ENCODE measurements at regions not wholly inside any gene's neighbourhood (a gene's known extent, or its start where the extent isn't known, plus 50 kb on each side); places are given as distances from the start of the nearest gene placed in this dataset.
"Not testable (repeated sequence)": the region's sequence is repeated elsewhere in the genome, so short reads cannot be mapped to it uniquely, and the experiment has no call there.

DNA sequence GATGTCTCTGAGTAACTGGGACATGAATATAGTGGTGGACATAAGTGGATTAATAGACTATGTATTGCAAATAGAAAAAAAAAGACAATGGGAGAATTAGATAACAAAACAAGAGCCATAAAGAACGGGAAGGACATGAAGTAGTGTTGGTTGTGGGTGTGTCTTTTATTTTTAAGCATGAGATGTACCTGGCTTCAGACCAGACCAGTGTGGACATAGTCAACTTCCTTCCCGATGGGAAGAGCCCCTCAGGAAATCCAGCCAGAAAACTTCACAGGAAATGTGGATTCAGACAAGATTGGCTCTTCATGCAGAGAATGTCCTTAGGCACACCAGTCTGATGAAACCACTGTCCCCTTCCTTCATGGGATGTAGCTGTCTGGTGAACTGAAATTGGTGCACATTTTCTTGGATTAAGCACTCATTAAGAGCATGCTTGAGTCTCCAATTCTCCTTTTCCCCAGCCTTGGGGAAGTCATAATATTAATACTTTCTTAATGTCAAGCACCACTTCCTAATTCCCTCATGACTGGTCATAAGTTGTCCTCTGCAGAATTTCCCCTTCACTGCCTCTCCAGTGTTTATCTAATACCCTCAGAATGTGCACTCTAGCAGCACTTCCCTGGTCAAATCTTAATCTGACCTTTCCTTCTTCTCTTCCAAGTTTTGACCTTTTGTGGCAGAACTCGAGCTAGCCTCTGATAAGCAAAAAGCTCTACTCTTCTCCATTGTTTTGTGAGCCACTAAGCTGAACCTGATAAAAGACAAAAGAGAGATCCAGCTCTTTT is 350.6 kb upstream of the MAF start:
- DNase-seq (ENCODE audit: low read depth in 1 of 2, low spot score in 1 of 2) = no peak

DNA sequence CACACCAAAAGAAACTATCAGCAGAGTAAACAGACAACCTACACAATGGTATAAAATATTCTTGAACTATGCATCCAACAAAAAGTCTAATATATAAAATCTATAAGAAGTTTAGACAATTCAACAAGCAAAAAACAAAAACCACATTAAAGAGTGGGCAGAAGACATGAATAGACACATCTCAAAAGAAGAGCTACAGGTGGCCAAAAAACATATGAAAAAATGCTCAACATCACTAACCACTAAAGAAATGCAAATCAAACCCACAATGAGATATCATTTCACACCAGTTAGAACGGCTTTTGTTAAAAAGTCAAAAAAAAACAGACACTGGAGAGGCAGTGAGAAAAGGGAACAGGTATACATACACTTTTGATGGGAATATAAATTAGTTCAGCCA is 348.9 kb upstream of the MAF start:
- DNase-seq (ENCODE audit: low read depth in 1 of 2, low spot score in 1 of 2) = no peak

DNA sequence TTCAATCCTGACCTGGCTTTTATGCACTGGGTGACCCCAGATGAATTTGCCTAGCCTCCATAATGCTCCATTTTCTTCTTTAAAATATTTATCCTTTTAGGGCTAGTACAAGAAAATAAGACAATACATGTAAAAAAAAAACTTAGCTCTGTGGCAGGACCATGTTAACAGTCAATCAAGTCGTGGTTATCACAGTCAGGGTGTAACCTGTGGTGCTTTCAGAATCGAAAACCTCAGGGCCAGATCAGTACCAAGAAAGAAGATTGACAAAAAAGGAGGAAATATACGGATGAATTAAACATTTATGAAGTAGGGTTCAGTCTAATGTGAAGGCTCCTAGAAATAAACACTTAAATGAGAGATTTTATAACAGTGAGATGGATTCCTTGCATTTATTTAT is 347.2 kb upstream of the MAF start:
- DNase-seq (ENCODE audit: low read depth in 1 of 2, low spot score in 1 of 2) = no peak

DNA sequence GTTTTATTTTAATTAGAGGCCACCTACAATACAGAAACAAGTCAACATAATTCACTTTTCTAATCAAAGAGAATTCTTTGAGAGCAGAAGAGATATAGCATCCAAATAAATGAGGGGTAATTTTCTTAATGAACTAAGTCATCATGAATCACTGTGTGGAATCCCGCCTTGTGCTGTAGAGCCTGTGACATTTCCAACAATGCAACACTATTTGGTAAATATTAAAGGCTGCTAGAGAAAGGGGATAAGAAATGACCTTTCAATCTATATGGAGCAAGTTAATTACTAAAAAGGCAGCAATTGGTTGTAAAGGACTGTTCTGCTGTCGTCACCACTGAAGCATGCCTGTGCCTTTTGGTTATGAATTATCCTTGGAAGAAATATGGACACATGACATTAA is 345.7 kb upstream of the MAF start:
- DNase-seq (ENCODE audit: low read depth in 1 of 2, low spot score in 1 of 2) = no peak

DNA sequence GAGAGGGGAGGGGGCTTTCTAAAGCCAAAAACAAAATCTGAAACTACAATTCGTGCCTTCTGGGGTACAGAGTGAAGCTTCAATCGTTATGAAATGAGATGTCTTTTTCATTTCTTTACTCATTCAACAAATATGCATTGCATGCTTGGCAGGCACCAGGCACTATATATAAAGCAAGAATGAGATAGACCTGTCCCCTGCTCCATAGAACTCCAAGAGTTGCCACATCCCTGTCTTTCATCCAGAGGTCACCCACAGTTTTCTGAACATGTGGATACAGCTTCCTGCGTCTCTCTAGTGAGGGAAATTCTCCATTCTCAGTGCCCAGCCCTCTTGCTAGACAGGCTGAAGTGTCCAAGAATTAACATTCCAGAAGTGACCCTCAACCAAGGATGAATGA is 343.2 kb upstream of the MAF start:
- DNase-seq (ENCODE audit: low read depth in 1 of 2, low spot score in 1 of 2) = no peak

DNA sequence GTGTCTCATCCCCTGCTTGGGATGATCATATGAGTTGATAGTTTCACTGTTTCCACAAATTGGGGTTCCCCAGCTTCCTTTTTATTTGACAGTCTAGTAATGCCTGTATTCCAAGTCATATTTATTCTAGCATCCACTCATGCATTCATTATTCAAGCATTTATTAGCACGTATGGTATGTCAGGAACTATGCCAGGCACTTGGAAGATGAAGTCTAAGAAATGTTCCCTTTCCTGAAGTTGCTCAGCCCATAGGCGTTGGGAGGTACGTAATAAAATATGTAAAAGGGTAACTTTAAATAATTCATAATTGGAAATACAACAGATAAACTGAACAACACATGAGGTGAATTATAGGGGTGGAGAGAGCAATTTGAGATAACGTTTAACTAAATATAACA is 338.0 kb upstream of the MAF start:
- DNase-seq (ENCODE audit: low read depth in 1 of 2, low spot score in 1 of 2) = no peak

DNA sequence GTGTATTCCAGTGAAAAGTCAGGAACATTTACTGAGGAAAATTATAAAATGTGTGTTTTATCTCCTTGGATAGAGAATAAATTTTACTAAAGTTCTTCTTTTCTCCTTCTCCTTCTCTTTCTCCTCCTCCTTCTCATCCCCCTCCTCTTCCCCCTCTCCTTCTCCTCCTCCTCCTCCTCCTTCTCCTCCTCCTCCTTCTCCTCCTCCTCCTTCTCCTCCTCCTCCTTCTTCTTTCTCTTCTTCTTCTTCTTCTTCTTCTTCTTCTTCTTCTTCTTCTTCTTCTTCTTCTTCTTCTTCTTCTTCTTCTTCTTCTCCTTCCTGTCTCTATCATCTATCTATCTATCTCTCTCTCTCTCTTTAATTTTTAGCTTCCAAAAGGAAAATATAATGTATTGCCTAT is 337.1 kb upstream of the MAF start:
- DNase-seq (ENCODE audit: low read depth in 1 of 2, low spot score in 1 of 2) = not testable (repeated sequence)

DNA sequence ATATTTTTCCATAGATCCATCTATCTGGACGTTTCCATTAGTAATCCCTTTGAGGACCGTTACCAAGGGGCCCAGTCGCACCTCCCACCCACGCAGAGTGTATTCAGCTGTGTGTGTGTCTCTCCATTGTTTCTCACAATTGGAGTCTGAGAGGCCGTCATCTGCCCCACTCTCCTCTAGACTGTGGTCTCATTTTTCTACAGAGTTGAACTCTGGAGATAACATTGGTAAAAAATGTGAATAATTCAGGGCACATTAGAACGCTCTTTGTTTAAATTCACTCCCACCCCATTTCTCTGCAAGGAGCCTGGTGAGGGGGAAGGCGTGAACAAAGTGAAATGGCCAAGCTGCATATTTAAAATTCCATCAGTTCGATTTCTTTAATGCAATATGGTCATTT is 333.1 kb upstream of the MAF start:
- DNase-seq (ENCODE audit: low read depth in 1 of 2, low spot score in 1 of 2) = no peak

DNA sequence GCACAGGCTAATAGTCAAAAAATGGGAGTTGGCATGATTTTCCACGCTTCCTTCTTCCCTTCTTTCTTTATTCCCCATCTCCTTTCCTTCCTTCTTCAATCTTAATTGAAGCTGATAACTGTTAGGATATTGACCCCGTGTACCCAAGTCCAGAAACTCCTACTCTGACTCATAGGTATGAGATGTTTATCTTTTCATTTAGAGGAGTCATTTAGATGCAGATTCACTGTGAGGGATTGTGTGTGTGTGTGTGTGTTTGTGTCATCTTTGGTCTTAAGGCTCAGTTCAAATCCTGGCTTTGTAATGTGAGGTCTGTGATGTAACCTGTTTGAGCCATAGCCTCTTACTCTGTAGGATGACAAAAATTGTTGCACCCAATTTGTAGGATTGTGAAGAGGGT is 332.0 kb upstream of the MAF start:
- no peak for DNase-seq (ENCODE audit: low read depth in 1 of 2, low spot score in 1 of 2)

DNA sequence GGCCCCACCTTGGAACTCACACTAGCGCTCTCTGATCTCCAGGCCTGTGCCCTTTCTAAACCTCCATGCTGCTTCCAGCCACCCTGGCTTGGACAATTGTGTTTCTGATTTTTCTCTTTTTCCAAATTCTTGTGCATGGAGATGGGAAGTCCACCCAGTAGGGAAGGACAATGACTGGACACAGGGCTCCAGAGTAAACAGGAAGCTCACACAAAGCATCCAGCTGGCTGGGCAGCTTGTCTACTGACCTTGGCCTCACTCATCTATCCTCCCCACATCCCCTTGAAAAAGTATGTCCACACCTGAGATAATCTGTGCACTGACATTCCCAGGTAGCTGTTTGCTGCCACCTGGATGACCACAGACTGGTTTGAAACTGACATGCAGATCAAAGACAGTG is 331.2 kb upstream of the MAF start:
- no peak for DNase-seq (ENCODE audit: low read depth in 1 of 2, low spot score in 1 of 2)

DNA sequence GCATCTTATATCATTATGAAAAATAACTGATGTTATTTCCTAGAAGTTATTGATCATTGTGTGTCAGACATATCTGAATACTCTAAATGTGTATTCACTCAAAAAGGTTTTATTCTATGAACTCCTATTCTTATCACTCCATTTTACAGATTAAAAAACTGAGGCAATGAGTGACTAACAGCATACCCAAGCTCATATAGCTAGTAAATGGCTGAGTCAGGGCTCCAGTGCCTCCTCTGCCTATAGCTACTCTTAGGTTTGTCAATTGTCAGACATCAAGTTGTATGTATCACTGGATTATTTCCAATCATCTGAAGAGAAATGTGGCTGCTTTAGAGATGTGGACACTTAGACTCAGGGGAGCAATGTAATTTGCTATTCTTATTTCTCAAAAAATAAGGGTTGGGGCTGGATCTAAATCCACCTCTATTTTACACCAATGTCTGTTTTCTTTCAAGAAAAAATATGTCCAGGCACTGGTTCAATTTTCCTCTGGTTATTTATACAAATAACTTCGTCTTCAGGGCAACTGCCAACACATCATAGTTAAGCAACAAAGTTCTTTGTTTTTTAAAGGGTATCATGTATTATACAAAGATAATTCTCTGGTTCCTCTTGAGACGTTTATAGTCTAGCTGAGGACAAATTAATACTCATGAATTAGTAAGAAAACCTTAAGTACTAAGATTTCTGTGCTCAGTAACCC is 328.9 kb upstream of the MAF start:
- no peak for DNase-seq (ENCODE audit: low read depth in 1 of 2, low spot score in 1 of 2)

DNA sequence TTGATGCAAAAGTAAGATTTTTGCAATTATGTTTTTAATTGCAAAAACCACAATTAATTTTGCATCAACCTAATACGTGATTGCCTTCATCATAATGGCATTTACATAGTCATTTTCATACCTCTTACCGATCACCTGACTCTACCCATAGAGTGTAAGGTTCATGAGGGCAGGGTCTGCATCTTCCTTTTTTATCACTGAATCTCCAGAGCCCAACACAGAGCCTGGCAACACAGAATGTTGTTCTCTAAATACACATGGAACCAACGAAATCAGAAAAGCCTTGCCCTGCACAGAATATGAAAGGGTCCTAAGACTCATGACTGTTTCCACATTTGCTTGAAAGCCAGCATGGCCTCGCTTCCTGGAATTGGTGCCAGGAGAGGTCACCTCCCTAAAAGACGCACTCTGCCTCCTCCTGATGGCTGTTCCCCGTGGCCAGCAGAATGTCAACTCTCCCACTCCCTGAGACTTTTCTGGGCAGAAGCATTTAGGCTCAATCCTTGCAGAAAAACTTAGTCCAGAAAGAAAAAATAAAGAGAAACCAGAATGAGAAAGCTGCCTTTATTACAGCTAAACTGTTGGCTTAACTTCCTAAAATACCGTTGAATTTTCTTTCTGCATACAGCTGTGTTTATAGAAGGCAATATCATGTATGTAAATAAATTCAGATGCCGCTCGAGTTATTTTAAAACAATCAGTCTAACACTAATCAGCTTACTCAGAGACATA is 327.8 kb upstream of the MAF start:
- no peak for DNase-seq (ENCODE audit: low read depth in 1 of 2, low spot score in 1 of 2)

DNA sequence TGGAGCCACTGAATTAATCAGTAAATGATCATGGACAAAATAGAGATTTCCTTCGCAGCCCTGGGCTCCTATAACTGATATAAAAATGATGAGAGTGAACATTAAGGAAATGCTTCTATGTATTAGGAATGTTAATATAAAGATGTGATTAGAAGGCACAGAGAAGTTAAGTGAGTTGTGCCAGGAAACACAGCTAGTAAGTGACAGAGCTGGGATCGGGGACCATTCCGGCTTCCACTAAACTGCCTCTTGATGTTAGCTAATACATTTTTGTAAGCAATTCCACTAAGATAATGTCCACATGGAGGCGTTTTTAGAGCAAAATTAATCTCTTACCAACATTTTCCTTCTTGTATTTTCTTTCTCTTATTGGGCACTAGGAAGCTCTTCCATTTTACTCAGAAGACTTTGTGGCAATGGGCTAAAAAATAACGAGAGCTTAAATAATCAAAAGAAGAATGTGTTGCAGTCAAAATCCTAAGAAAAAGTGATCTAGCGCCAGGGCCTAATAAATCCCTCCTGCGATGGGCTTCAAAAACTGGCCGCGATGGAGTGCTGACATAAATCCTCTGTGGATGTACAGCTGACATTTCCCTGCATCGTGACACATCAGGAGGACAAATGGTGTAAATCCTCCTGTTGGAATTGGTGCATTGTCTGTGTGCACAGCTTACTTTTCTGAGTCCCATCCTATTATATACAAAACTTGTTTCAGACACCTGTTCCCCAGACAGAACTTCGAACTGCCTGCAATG is 326.1 kb upstream of the MAF start:
- no peak for DNase-seq (ENCODE audit: low read depth in 1 of 2, low spot score in 1 of 2)

DNA sequence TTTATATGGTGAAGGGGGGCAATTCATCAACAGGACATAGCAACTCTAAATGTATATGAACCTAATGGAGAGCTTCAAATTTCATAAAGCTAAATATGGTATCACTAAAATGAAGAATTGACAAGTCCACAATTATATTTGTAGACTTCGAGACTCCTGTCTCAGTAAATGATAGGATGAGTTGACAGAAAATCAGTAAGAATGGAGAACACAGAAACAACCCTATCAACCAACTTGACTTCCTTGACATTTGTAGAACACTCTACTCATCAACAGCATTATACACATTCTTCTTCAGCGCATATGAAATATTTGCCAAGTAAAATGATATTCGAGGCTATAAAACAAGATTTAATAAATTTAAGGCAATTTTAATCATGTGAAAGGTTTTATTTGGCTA is 322.9 kb upstream of the MAF start:
- no peak for DNase-seq (ENCODE audit: low read depth in 1 of 2, low spot score in 1 of 2)

DNA sequence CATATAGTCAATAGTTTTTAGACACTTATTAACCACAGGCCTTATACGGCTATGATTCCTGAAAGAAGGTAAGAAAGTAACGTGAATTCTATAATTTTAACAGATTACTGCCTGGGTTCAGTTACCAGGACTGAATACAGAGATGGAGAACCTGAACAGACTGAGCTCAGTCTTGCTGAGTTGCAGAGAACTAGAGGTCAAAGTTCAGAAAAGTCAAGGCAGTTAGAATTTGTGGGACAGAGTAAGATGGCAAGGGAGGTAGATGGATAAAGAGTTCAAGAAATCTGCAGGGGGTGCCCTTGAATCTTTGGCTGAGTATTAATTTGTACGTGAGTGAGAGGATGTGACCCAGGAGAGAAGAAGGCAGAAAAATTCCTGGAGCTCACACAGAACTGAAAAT is 320.1 kb upstream of the MAF start:
- no peak for DNase-seq (ENCODE audit: low read depth in 1 of 2, low spot score in 1 of 2)

DNA sequence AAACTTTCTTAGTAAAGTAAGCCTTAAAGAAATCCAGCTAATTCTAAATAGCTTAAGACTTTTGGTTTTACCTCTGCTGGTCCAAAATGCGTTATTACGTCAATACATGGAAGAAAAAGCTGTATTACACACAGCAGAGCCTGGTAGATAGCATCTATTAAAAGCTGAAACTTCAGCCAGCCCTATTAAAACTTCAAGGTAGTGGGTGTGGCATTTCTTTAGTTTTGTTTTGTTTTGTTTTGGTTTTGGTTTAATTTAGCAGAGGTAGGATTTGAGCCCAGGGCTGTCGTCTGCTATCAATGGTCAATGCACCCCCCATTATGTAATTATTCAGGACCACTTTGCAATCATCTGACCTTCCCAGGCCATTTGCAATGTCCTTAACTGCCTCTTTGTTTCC is 318.4 kb upstream of the MAF start:
- no peak for DNase-seq (ENCODE audit: low read depth in 1 of 2, low spot score in 1 of 2)

DNA sequence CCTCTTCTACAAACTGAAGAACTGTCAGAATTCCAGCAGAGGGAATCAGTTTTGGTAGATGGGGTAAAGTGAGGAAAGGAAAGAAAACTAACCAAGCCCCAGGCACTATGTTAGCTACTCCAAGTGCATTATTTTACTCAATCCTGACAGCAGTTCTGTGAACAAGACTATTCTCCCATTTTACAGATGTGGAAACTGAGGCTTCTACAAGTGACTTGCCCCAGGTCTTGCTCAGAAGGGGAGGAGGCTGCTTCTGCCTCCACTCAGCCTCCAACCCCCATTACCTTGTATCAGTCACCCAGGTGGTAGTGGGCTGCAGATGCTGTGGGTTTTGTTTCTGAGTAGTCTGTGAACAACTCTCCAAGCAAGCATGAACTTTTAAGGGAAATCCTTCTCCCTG is 315.2 kb upstream of the MAF start:
- DNase-seq (ENCODE audit: low read depth in 1 of 2, low spot score in 1 of 2) = no peak

DNA sequence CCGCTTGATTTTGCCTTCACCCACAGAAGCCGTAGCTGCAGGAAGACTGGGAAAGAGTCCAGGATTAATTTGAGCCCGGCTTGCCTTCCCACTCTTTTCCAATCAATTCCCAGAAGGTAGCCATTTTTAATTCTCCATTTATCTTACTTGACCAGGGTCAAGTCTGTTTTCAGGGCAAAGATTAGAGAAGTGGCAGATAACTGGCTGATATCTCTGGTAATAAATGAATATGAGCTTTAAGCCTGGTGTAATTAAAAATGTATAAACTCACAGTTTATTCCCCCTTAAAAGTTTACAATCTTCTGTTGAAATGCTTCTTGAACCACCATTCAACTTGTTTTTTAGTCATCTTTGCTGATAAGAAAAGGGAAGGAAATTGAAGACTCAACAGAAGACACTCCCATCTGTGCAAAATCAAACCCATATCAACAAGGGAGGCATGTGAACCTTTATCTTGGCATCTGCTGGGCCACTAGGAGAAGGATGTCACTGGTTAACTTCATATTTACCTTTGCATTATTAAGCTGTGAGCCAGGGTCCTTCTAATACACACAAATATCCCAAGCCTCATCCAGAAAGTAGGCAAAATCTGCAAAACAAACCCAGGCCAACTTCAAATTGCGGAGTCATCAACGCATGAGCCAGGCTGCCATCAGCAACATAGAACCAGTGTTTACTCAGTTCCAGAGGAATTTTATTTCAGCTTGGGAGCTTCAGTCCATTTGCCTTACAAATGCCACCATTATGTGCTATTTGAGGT is 314.6 kb upstream of the MAF start:
- no peak for DNase-seq (ENCODE audit: low read depth in 1 of 2, low spot score in 1 of 2)

DNA sequence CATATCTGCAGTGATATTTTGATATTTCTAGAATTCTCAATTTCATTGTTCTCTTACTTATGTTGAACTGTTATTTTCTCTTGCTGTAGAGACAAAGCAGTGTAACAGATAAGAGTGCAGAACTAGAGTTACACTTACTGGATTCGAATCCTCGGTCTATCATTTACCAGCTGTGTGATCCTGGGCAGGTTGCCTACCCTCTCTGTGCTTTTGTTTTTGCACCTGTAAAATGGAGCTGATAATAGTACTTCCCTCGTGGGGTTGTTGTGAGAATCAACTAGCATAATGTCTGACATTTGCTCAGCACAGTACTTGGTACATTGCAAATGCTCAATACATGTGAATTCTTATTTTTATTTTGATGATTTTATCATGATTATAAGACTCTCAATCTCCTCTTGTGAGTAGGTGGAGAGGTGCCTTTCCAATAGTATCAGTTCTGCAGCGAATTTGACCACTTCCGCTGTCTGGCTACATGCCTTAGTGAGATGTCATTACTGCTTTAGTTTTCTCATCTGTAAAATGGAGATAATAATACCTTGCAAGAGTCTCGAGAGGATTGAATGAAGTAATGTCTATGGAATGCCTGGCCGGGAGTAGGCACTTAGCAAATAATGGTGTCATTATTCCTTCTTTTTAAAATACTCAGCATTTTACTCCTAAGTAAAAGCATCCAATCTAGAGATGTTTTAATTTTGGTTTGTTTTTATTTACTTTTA is 312.2 kb upstream of the MAF start:
- DNase-seq (ENCODE audit: low read depth in 1 of 2, low spot score in 1 of 2) = no peak

DNA sequence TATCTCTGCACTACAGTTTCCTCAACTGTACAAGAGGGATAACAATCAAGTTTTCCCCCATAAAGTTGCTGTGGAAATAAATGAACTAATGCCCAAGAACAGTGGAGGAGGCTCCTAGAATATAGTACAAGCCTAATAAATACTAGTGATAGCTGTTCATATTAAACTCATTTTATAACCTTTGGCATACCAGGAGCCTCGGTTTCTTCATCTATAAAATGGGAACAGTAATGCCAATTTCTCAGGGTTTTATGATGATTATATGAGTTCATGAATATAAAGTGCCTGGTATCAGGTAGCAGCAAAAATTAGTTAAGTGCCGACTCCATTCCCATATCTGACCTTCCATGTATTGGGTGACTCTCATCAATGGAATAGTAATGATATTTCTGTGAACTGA is 311.1 kb upstream of the MAF start:
- DNase-seq (ENCODE audit: low read depth in 1 of 2, low spot score in 1 of 2) = no peak
